ENCODE measurements at regions not wholly inside any gene's neighbourhood (a gene's known extent, or its start where the extent isn't known, plus 50 kb on each side); places are given as distances from the start of the nearest gene placed in this dataset.
"Not testable (repeated sequence)": the region's sequence is repeated elsewhere in the genome, so short reads cannot be mapped to it uniquely, and the experiment has no call there.

- H3K9me2 ChIP-seq (ENCODE audit: insufficient read depth, low read length), result no peaks in the 10 kb centered on the region
- no peaks in the 10 kb centered on the region for H3K36me3 ChIP-seq (ENCODE audit: insufficient read depth, low read length)
- no peaks in the 10 kb centered on the region for H3F3A ChIP-seq (ENCODE audit: insufficient read depth, low read length, poor library complexity, severe bottlenecking)
- no peak overlapping the region for H3K27ac ChIP-seq (ENCODE audit: low read length)
- no peak overlapping the region for H2AFZ ChIP-seq (ENCODE audit: low read depth, low read length)
- no peak overlapping the region for H3K4me3 ChIP-seq (ENCODE audit: low read length)
- H4K20me1 ChIP-seq (ENCODE audit: insufficient read depth), result no peaks in the 10 kb centered on the region
- H3K27me3 ChIP-seq (ENCODE audit: insufficient read depth, low read depth, low read length), result no peaks in the 10 kb centered on the region
- H3K9ac ChIP-seq (ENCODE audit: low read length), result no peak overlapping the region
- TF ChIP-seq RAD21 (conservative IDR thresholded peaks at IDR 0.05) (peak; percentile 36), MXI1 (conservative IDR thresholded peaks at IDR 0.05; ENCODE audit: poor library complexity, severe bottlenecking) (no peak)
- no peaks in the 10 kb centered on the region for H3K9me3 ChIP-seq (ENCODE audit: low read length)
- no peak overlapping the region for H3K4me2 ChIP-seq (ENCODE audit: low read length)
- no peaks in the 10 kb centered on the region for H3K79me2 ChIP-seq (replicated peaks; ENCODE audit: insufficient read depth, low read length)
Measured at GRCh38 chr14:35215110-35215813, 76.9 kb upstream of the PSMA6 start.

- H4K20me1 ChIP-seq (ENCODE audit: insufficient read depth); H3K27me3 ChIP-seq (ENCODE audit: insufficient read depth, low read depth, low read length); H3K36me3 ChIP-seq (ENCODE audit: insufficient read depth, low read length); H2AFZ ChIP-seq (ENCODE audit: low read depth, low read length); H3K27ac ChIP-seq (ENCODE audit: low read length); H3K4me3 ChIP-seq (ENCODE audit: low read length); H3K9me3 ChIP-seq (ENCODE audit: low read length); H3K4me2 ChIP-seq (ENCODE audit: low read length); H3K9ac ChIP-seq (ENCODE audit: low read length); H3F3A ChIP-seq (ENCODE audit: insufficient read depth, low read length, poor library complexity, severe bottlenecking); H3K9me2 ChIP-seq (ENCODE audit: insufficient read depth, low read length); H3K79me2 ChIP-seq (replicated peaks; ENCODE audit: insufficient read depth, low read length): not testable (repeated sequence)
Measured at GRCh38 chr14:35218176-35218575, 74.0 kb upstream of the PSMA6 start.

GRCh38 chr14:35218963-35219362, 73.2 kb upstream of the PSMA6 start:
- Histone ChIP-seq H3K36me3 (ENCODE audit: insufficient read depth, low read length) (no peaks in the 10 kb centered on the region), H3K9me3 (ENCODE audit: low read length) (no peaks in the 10 kb centered on the region), H2AFZ (ENCODE audit: low read depth, low read length) (no peak overlapping the region), H3K27ac (ENCODE audit: low read length) (no peak overlapping the region), H3K27me3 (ENCODE audit: insufficient read depth, low read depth, low read length) (no peaks in the 10 kb centered on the region), H3K79me2 (replicated peaks; ENCODE audit: insufficient read depth, low read length) (no peaks in the 10 kb centered on the region), H3K9ac (ENCODE audit: low read length) (no peak overlapping the region), H3K4me2 (ENCODE audit: low read length) (no peak overlapping the region), H3F3A (ENCODE audit: insufficient read depth, low read length, poor library complexity, severe bottlenecking) (no peaks in the 10 kb centered on the region), H3K9me2 (ENCODE audit: insufficient read depth, low read length) (no peaks in the 10 kb centered on the region), H3K4me3 (ENCODE audit: low read length) (no peak overlapping the region), H4K20me1 (ENCODE audit: insufficient read depth) (no peaks in the 10 kb centered on the region)
- TF ChIP-seq EZH2 (IDR thresholded peaks at IDR 0.05; ENCODE audit: borderline replicate concordance, insufficient read depth, low read length, poor library complexity, severe bottlenecking) (no peak), SMC3 (conservative IDR thresholded peaks at IDR 0.05; ENCODE audit: poor library complexity) (no peak), CTCF (IDR thresholded peaks at IDR 0.05; ENCODE audit: poor library complexity, severe bottlenecking) (no peak)

GRCh38 chr14:35220027-35220676, 72.0 kb upstream of the PSMA6 start:
- TF ChIP-seq MXI1 (conservative IDR thresholded peaks at IDR 0.05; ENCODE audit: poor library complexity, severe bottlenecking) (no peak), CTCF (IDR thresholded peaks at IDR 0.05; ENCODE audit: poor library complexity, severe bottlenecking) (no peak), EZH2 (IDR thresholded peaks at IDR 0.05; ENCODE audit: borderline replicate concordance, insufficient read depth, low read length, poor library complexity, severe bottlenecking) (no peak), SMC3 (conservative IDR thresholded peaks at IDR 0.05; ENCODE audit: poor library complexity) (no peak)
- Histone ChIP-seq H3K9me3 (ENCODE audit: low read length) (no peaks in the 10 kb centered on the region), H3K27ac (ENCODE audit: low read length) (no peak overlapping the region), H3K4me2 (ENCODE audit: low read length) (no peak overlapping the region), H3K9me2 (ENCODE audit: insufficient read depth, low read length) (no peaks in the 10 kb centered on the region), H4K20me1 (ENCODE audit: insufficient read depth) (no peaks in the 10 kb centered on the region), H3K36me3 (ENCODE audit: insufficient read depth, low read length) (no peaks in the 10 kb centered on the region), H3K79me2 (replicated peaks; ENCODE audit: insufficient read depth, low read length) (no peaks in the 10 kb centered on the region), H3K27me3 (ENCODE audit: insufficient read depth, low read depth, low read length) (no peaks in the 10 kb centered on the region), H3K4me3 (ENCODE audit: low read length) (no peak overlapping the region), H3K9ac (ENCODE audit: low read length) (no peak overlapping the region), H3F3A (ENCODE audit: insufficient read depth, low read length, poor library complexity, severe bottlenecking) (no peaks in the 10 kb centered on the region), H2AFZ (ENCODE audit: low read depth, low read length) (no peak overlapping the region)
